Hepatic stellate cell (primary cell): ENCODE measurements at regions not wholly inside any gene's neighbourhood (a gene's known extent, or its start where the extent isn't known, plus 50 kb on each side); places are given as distances from the start of the nearest gene placed in this dataset.

Experiments
- DNase-seq: peaks from one replicate; pipeline ENCODE4 v3.0.0; 2011; ENCODE audit warnings: low spot score

DNA sequence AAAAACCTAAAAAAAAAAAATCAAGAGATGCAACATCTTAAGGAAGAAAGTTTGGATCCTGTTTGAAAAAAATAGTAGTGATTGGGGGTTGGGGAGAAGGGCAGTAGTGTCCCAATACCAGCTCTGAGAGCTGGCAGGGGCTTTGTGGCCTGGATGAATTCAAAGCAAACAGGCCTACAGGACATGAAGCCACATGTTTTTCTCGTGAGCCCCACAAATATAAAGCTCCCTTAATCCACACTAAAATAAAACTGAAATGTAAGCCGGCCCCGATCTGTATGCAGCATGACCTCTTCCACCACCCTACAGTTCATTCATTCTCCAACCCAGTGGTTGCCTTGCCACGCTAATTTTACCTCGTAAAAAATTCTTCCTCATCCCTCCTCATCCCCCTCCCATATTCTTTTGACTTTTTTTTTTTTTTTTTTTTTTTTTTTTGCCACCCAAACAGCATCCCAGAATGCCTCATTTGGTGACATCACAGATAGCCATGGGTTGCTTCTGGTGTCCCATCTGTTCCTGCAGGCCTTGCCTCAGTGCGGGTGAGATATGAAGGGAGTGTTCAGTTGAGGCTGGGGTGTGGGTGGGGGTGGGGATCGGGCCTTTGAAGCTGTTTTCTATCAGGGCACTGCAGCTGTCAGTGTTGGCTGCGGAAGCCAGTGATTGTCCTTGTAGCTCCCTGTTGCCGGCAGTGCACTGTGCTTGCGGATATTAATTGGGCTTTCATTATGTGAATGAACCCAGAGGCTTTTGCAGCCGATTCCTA is 81.6 kb upstream of the NFIB start:
- no peak for DNase-seq

DNA sequence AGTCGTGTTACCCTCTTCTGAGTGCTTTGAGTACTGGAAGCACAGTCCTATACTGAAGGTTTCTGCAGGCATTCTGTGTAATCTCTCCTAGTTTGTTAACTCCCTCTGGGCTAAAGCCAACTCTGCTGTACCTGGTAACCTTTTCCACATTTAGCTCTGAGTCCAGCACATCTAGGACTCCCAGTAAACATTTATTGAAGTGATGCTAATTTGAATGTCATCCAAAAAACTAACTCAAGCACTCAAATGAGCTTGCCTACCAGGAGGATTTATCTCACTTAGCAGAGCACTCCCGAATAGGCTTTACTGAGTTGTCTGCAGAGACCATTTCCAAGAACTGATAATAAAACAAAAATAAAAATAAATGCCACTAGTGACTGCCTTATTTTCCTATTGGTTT is 79.5 kb upstream of the NFIB start:
- no peak for DNase-seq

DNA sequence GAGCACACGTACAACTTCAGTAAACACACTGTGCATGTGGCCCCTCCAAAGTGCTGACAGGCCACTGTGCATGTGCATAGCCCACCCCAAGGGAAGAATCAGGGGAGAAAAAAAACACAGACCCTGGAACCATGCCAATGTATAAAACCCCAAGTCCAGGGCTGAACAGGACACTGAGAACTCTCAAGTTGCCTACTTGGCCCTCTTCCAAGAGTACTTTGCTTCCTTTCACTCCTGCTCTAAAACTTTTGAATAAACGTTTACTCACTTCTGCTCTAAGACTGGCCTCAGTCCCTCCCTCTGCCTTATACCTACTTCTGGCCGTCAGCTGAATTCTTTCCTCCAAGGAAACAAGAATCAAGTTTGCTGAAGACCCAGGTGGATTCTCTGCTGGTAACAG is 77.7 kb upstream of the NFIB start:
- no peak for DNase-seq

DNA sequence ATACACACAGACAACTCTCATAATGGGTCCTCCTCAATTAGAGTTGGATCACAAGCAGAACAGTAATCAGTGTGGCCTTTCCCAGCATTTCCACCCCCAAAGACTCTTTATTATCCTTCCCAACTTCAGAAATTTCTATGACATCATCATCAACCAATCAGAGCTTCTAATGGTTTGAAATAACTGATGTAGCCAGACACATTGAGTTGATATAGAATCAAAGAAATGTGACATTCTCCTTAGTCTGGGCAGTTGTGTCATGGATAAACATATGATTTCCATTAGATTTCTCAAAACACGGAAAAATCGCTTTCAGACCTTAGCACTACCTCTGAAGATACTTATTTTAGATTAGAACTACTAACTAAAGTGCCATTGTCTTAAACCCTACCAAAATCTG is 75.7 kb upstream of the NFIB start:
- no peak for DNase-seq

DNA sequence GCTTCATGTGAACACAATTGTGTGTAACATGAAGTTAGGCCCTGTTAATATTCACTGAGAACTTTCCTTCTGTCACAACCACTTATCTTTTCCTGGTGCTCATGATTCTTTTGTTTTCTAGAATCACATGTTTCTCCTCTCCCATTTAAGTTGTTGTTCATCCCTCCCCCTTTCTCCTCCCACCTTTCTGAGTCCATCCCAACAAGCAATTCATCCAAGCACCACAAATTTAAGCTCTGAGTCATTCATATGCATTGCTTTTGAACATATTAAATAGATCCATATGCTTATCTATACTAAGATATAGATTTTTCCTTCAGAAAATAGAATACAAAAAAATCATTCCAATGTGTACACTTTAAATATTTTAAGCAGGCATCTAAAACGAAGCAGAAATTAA is 75.2 kb upstream of the NFIB start:
- DNase-seq: no peak

DNA sequence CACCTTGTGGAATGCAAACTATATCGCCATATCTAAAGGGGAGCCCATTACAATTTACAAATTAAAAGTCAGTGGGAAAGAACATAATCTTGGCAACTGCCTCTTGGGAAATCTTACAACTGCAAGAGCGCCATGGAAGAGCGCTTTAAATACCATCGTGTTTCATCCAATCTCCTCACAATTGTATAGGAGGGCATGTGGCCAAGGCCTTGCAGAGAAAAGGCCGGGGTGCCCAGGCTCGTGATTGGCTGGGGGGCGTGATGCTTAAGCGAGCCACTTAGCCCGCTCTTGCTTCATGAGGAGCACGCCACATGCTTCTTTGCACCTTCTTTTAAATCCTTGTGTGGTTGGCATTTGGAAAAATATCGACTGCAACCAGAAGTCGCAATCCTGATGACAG is 69.8 kb upstream of the NFIB start:
- no peak for DNase-seq

DNA sequence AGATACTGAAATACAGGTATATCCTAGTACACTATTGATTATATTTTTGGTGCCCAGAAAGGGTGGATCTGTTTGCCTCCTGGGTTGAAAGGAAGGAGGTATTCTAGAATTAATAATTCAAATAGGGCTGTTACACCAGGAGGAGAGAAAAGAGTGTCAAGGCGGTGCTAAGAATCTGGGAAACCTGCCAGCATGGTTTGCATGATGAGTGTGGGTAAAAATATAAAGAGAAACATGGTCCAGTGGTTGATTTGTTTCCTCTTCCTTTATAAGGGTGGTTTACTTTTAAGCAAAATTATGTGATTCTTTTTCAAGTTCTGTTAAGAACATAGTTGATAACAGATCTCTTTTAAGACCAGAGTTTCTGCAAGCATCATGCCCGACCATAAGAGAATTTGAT is 69.4 kb upstream of the NFIB start:
- DNase-seq: no peak

DNA sequence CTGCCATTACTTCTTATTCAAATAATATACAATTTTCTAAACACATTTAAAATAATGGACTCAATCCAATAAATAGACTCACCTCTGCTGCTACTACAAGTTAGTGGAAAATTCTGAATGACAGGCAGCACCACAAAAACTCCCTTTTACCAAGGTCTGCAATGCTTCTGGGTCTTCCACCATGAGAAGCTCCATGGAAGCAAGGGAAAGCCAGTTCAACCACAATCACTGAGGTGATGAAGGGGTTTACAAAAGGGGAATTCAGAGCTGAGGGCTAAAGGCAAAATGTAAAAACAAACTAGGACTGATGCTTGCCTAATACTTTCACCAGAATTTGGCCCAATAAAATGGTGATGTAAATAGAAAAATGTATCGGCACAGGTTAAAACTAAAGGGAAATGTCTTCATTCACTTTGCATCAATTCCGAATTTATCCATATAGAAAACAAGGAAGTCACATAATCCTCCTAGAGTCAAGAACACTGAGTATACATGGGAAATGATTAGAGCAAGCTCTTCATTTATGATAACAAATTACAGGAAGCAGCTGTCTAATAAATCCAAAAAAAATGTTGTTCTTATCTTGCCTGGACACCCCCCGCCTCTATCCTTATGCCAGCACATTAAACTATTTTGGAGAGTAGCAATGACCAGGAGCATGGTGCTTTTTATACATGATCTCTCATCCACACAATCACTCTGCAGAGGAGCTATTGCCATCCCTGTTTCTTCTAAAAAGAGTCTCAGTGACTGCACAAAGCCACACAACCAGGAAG is 66.3 kb upstream of the NFIB start:
- DNase-seq: no peak

DNA sequence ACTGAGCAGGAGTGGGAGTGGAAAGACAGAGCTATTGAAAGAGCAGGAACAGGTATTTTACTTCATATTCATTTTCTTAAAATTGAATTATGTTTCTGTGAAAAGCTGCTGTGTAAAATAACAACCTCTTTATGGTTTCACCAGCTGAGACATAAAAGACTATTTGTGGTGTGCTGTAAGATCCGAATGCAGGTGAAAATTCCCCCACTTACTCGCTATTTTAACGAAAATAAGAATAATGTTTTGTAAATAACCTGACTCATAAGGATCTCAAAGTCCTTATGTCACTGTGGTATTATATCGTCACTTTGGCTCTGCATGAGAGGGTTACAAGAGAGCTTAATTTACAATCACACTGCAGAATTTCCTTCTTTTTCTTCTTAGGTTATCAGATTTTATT is 65.3 kb upstream of the NFIB start:
- DNase-seq: no peak

DNA sequence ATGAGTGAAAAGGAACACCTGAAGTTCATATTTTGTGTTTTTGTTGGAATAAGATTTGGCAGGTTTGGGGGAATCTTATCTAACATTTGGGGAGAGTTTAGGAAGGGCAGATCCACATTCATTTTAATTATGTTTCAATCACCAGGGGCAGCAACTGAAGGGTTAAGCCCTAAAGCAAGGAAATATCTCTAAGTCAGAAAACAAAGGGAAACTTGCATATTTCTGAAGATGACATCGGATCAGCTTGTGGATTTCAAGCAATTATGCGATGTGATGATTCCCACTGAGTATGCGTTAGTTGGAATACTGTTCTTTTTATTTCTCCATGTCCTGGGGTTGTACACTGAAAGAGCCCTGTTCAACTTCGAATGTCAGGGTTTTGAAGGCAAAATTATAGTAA is 59.8 kb upstream of the NFIB start:
- no peak for DNase-seq

DNA sequence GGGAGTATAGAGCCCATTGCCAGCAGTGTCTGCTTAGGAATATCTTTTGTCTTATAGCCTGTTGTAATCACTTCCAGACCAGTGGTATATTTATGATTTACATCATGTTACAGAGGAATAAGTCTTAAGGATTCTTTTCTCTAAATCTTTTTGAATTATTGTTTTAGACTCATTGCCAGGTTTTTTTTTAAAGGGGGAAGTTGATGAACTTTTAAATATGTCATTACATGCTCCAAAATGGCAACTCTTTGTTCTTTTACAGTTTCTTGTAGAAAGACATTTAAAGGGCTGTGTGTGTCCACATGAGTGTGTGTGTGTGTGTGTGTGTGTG is 59.4 kb upstream of the NFIB start:
- no peak for DNase-seq

DNA sequence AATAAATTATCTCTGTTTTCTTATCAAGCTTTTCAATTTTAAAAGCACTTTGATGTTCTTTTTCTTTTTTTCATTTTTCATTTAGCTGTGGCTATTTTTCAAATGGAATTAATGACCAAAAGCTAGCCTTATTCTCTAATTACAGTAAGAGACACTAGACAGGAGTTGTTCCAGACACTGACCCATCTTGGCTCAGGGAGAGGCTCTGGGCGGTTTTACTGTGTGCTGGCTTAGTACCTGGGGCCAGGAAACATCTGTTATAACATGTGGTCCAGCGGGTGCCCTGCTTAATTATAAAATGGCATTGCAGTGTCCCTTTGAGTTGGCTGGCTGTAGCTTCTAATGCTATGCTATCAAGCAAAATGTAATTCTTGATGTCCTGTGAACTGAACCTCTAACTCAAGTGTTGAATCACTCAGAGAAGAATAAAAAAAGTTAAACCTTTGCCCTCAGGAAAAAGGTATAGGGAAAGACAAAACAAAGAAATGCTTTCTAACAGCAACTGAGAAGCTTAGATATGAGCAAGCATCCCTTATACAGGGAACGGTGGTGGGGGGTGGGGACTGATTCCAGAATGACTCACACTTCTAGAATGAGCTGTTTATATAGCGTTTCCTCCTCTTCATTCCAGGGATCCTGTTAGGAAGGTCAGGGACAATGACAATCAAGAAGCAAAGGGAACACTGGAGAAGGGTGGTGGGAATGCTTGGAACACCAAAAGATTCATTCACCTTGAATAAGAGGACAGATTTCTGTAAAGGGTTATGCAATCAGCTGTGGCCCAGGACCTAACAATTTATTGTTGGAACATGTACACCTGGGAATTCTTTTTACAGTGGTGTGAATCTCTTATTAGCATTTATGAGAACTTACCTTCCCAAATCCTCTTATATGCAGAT is 58.7 kb upstream of the NFIB start:
- peak; percentile 59 for DNase-seq

DNA sequence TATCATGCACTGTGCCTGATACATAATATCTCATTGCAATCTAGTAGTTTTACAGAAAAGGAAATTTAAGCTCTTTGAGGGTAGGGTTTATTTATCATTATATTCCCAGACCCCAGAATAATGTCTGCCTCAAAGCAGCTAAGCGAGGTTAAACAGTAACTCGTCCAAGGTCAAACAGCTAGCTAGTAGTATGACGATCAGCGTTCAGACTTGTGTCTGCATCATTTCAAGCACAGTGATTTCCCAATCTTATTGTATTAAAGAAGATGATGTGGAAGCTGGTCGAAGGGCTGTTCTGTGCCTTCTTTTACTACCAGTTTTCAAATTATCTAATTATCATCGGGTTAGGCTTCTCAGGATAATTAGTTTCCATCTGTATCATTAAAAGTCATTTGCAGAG is 55.1 kb upstream of the NFIB start:
- DNase-seq: no peak

DNA sequence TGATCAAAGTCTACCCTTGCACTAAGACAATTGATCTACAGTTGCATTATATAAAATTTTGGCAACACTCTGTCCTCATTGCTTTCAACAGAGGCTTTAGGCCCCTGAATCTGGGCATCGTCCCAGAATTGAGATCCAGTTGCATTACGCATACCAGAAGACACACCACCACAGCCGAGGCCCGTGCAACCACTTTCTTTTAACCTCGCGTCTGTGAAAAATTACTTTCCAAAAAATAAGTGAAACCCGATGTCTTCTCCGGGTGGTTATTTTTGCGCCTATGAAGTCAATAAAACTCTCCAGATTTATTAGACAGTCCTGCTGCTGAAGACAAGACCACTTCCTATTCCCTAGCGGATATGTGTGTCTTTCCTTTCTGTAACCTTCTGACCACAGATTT is 52.1 kb upstream of the NFIB start:
- DNase-seq: peak; percentile 57

DNA sequence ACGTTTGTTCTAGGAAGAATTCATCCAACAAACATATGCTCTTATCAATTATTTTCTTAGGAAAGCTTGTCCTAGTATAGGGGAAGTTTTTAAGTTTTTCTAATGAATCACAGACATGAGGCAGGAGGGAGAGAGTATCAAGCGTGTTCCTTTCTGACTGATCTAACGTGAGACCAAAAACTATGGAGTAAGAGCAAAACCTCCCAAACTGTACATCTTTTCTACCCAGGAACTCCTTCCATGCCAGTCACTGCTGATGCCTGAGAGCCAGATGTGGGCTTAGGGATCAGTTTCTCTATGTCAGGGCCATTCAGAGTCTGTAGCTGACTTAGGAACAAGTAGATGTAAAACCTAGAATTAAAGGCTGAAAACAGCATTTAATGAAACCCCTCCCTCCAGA is 51.7 kb upstream of the NFIB start:
- no peak for DNase-seq
